ENCODE measurements at regions not wholly inside any gene's neighbourhood (a gene's known extent, or its start where the extent isn't known, plus 50 kb on each side); places are given as distances from the start of the nearest gene placed in this dataset.
"Not testable (repeated sequence)": the region's sequence is repeated elsewhere in the genome, so short reads cannot be mapped to it uniquely, and the experiment has no call there.

DNA sequence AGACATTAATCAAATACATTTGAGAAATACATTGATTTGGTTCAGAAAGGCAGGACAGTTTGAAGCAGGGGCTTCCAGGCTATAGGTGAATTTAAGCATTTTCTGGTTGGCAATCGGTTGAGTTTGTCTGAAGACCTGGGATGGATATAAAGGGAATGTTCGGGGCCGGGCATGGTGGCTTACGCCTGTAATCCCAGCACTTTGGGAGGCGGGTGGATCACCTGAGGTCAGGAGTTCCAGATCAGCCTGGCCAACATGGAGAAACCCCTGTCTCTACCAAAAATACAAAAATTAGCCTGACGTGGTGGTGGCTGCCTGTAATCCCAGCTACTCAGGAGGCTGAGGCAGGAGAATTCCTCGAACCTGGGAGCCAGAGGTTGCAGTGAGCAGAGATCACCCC is 166.5 kb upstream of the ATP10A start:
- TF ChIP-seq, protein P1, sequence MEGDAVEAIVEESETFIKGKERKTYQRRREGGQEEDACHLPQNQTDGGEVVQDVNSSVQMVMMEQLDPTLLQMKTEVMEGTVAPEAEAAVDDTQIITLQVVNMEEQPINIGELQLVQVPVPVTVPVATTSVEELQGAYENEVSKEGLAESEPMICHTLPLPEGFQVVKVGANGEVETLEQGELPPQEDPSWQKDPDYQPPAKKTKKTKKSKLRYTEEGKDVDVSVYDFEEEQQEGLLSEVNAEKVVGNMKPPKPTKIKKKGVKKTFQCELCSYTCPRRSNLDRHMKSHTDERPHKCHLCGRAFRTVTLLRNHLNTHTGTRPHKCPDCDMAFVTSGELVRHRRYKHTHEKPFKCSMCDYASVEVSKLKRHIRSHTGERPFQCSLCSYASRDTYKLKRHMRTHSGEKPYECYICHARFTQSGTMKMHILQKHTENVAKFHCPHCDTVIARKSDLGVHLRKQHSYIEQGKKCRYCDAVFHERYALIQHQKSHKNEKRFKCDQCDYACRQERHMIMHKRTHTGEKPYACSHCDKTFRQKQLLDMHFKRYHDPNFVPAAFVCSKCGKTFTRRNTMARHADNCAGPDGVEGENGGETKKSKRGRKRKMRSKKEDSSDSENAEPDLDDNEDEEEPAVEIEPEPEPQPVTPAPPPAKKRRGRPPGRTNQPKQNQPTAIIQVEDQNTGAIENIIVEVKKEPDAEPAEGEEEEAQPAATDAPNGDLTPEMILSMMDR (IDR thresholded peaks at IDR 0.05): not testable (repeated sequence)
- TF ChIP-seq POLR2A (IDR thresholded peaks at IDR 0.05; ENCODE audit: low read depth); POLR2AphosphoS5 (IDR thresholded peaks at IDR 0.05); EP300 (IDR thresholded peaks at IDR 0.05): not testable (repeated sequence)
